ENCODE measurements at regions not wholly inside any gene's neighbourhood (a gene's known extent, or its start where the extent isn't known, plus 50 kb on each side); places are given as distances from the start of the nearest gene placed in this dataset.

GRCh38 chr11:119878990-119879389 is 150.0 kb upstream of the NECTIN1 start:
- intact Hi-C loops (cut with micrococcal nuclease) = no loop called here
- DNase-seq = no peak

GRCh38 chr11:119876841-119877240 is 147.8 kb upstream of the NECTIN1 start:
- ATAC-seq = no peak
- no peak for DNase-seq
- intact Hi-C loops (cut with micrococcal nuclease) = no loop called here

More at GRCh38 chr11:119878990-119879389, 150.0 kb upstream of the NECTIN1 start:
- peak; percentile 66 for ATAC-seq

GRCh38 chr11:119875841-119876600 is 147.0 kb upstream of the NECTIN1 start:
- DNase-seq = no peak
- no peak for ATAC-seq
- intact Hi-C loops (cut with micrococcal nuclease) = no loop called here

GRCh38 chr11:119874660-119875238 is 145.7 kb upstream of the NECTIN1 start:
- no peak for DNase-seq
- intact Hi-C loops (cut with micrococcal nuclease) = no loop called here
- no peak for ATAC-seq

- no peak for ATAC-seq
- intact Hi-C loops (cut with micrococcal nuclease) = no loop called here
Measured at GRCh38 chr11:119873761-119874421, 144.9 kb upstream of the NECTIN1 start.

GRCh38 chr11:119872611-119873310 is 143.8 kb upstream of the NECTIN1 start:
- intact Hi-C loops (cut with micrococcal nuclease) = no loop called here
- no peak for ATAC-seq
- no peak for DNase-seq

More at GRCh38 chr11:119873761-119874421, 144.9 kb upstream of the NECTIN1 start:
- no peak for DNase-seq

- intact Hi-C loops (cut with micrococcal nuclease) = no loop called here
- ATAC-seq = no peak
- DNase-seq = no peak
Measured at GRCh38 chr11:119865661-119866156, 136.7 kb upstream of the NECTIN1 start.

GRCh38 chr11:119864836-119865235 is 135.8 kb upstream of the NECTIN1 start:
- DNase-seq (no peak), ATAC-seq (no peak)
- intact Hi-C loops (cut with micrococcal nuclease) = no loop called here

- no peak for DNase-seq
- intact Hi-C loops (cut with micrococcal nuclease) = no loop called here
- no peak for ATAC-seq
Measured at GRCh38 chr11:119863851-119864601, 135.0 kb upstream of the NECTIN1 start.

- DNase-seq (no peak), ATAC-seq (no peak)
Measured at GRCh38 chr11:119863236-119863635, 134.2 kb upstream of the NECTIN1 start.

GRCh38 chr11:119861160-119861559 is 132.2 kb upstream of the NECTIN1 start:
- ATAC-seq (no peak), DNase-seq (no peak)
- intact Hi-C loops (cut with micrococcal nuclease) = no loop called here

More at GRCh38 chr11:119863236-119863635, 134.2 kb upstream of the NECTIN1 start:
- intact Hi-C loops (cut with micrococcal nuclease) = no loop called here

GRCh38 chr11:119860561-119861094 is 131.6 kb upstream of the NECTIN1 start:
- intact Hi-C loops (cut with micrococcal nuclease) = no loop called here
- ATAC-seq (no peak), DNase-seq (no peak)

GRCh38 chr11:119859684-119860083 is 130.7 kb upstream of the NECTIN1 start:
- intact Hi-C loops (cut with micrococcal nuclease) = no loop called here
- peak; percentile 87 for ATAC-seq

GRCh38 chr11:119858288-119858687 is 129.3 kb upstream of the NECTIN1 start:
- no peak for ATAC-seq
- no peak for DNase-seq
- intact Hi-C loops (cut with micrococcal nuclease) = no loop called here

More at GRCh38 chr11:119859684-119860083, 130.7 kb upstream of the NECTIN1 start:
- DNase-seq = peak; percentile 44

- intact Hi-C loops (cut with micrococcal nuclease) = no loop called here
- DNase-seq = no peak
- no peak for ATAC-seq
Measured at GRCh38 chr11:119856681-119857485, 127.9 kb upstream of the NECTIN1 start.

GRCh38 chr11:119855066-119855465 is 126.1 kb upstream of the NECTIN1 start:
- DNase-seq = no peak
- intact Hi-C loops (cut with micrococcal nuclease) = no loop called here
- ATAC-seq = peak; percentile 80

GRCh38 chr11:119854521-119854920 is 125.5 kb upstream of the NECTIN1 start:
- peak; percentile 21 for ATAC-seq
- intact Hi-C loops (cut with micrococcal nuclease) = no loop called here

More at GRCh38 chr11:119854521-119854920, 125.5 kb upstream of the NECTIN1 start:
- DNase-seq = no peak

Measured in left ventricle myocardium superior (tissue), 1 donor.